Renal pelvis (tissue), 1 donor: ENCODE measurements at regions not wholly inside any gene's neighbourhood (a gene's known extent, or its start where the extent isn't known, plus 50 kb on each side); places are given as distances from the start of the nearest gene placed in this dataset.
A peak's percentile ranks its signal among the peaks of the same experiment; 100 is the strongest.
"Not testable (repeated sequence)": the region's sequence is repeated elsewhere in the genome, so short reads cannot be mapped to it uniquely, and the experiment has no call there.

Experiments used
- DNase-seq: peaks from one replicate; pipeline ENCODE4 v3.0.0-alpha.2; 2013

DNA sequence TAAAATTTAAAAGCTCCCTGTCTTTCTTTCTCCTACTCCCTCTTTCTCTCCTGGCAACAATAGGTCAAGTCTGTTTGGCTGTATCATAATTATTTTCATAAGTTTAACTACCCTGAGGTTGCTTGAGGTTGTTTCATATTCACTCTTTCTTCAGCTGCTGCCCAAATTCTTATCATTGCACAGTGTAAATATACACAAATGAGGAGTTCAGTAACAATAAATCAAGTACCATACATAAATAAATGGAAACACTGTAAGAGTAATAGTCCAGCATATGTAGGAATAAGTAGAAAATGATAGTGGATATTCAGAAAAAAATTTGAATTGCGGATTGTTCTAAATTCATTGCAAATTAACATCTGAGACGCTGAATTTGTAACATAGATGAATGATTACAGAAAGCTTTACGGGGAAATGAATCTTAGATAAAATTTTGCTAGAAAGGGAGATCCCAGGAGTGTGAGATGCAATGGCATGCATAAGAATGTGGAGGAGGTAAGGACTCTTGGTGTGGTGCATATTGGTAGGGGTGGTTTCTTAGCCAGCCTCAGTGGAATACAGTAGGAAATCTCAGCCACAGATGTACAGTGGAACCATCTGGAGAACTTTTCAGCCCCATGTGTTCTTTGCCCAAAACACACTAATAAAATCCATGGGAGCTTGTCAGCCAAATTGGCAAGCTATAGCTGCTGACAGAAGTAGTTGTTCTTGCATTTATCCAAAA is 480.7 kb downstream of the HTR1B start:
- no peak for DNase-seq

DNA sequence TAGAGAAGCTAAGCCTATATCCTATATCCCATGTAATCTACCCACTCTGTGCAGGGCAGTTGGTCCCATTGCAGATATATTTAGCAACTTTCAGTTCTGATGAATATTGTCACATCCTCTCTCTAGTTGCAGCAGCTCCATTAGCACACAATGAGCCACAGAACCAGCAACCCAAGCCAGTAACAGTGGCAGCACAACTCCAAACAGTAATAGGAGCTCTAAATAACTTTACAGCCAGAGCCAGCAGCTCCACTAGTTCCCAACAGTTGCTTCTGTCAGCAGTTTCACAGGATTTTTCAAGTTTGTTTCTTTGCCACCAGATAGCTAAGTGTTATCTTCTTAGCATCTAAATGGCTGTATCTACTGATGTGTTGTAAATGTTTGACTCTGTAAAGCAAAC is 490.8 kb downstream of the HTR1B start:
- no peak for DNase-seq

DNA sequence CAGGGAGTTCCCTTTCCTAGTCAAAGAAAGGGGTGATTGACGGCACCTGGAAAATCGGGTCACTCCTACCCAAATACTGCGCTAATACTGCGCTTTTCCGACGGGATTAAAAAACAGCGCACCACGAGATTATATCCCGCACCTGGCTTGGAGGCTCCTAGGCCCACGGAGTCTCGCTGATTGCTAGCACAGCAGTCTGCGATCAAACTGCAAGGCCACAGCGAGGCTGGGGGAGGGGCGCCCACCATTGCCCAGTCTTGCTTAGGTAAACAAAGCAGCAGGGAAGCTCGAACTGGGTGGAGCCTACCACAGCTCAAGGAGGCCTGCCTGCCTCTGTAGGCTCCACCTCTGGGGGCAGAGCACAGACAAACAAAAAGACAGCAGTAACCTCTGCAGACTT is 504.1 kb downstream of the HTR1B start:
- not testable (repeated sequence) for DNase-seq

DNA sequence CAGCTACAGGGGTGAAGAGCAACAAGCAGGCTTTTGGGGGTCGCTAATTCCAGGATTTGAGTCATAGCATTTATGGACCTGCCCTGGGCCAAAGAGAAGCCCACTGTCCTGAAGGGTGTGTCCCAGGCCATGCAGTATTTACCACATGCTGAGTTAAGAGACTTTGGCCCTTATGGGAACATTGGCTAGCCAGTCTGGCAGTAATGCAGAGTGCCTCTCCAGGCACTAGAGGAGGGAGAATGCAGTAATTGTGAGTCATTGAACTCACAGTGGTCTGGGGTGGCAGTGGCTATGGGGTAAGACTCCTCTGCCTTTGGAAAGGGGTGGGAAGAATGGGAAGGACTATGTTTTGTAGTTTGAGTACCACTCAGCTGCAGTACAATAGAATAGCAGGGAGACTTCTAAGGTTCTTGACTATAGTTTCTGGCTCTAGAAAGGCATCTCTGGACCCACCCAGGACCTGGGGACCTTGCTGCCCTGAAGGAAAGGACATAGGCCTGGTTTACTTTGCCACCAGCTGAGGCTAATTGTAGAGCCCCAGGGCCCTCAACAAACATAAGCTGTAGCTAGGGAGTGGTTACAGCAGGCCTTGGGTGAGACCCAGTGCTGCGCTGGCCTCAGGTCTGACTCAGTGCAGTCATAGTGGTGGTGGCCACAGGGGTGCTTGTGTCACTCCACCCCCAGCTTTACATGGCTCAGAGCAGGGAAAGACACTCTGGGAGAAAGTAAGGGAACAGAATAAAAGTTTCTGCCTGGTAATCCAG is 520.9 kb downstream of the HTR1B start:
- DNase-seq = no peak

DNA sequence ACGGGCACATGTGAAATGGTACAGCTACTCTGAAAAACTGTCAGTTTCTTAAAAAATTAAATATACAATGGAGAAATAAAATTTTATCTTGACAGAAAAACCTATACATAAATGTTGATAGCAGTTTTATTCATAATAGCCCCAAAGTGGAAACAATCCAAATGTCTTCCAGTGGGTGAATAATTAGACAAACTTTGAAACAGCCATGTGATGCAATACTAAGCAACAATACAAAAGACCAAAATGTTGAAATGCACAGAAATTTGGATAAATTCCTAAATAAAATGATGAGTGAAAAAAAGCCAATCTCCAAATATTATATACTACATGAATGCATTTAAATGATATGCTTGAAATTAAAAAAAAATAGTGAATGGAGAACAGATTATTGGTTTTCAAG is 523.1 kb downstream of the HTR1B start:
- DNase-seq = no peak

DNA sequence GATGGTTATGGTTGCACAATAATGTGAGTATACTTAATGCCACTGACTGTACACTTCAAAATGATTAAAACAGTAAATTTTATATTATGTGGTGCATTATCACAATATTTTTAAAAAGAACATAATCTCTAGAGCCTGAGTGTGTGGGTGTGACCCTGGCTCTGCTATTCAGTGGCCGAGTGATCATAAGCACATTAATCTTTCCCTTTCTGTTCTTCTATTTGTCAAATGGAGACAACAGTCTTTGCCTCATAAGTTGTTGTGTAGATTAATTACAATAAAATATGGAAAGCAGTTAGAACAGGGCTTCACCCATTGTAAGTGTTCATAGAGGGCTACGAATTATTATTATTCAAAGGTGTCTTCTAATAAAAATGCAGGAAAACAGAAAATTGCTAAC is 548.6 kb downstream of the HTR1B start:
- no peak for DNase-seq

DNA sequence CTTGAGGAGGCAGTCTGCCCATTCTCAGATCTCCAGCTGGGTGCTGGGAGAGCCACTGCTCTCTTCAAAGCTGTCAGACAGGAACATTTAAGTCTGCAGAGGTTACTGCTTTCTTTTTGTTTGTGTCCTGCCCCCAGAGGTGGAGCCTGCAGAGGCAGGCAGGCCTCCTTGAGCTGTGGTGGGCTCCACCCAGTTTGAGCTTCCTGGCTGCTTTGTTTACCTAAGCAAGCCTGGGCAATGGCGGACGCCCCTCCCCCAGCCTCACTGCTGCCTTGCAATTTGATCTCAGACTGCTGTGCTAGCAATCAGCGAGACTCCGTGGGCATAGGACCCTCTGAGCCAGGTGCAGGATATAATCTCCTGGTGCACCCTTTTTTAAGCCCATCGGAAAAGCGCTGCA is 557.8 kb downstream of the HTR1B start:
- DNase-seq = not testable (repeated sequence)

DNA sequence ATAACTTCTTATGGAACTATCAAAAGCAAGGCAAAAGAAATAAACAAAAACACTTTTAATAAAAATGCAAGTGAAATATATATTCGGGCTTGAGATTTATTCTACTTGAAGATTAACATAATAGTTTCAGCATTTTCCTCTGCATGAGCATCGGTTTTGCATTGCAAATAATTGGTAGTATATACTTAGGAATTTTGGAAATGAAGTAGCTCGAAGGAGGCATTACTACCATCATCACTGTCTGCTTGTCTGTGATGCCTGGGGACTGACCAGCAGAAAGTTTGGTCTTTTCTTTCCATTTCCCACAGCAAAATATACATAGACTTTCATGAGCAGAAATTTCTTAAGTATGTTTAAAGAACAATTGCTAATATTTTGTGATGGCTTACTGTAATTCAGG is 570.7 kb downstream of the HTR1B start:
- no peak for DNase-seq

DNA sequence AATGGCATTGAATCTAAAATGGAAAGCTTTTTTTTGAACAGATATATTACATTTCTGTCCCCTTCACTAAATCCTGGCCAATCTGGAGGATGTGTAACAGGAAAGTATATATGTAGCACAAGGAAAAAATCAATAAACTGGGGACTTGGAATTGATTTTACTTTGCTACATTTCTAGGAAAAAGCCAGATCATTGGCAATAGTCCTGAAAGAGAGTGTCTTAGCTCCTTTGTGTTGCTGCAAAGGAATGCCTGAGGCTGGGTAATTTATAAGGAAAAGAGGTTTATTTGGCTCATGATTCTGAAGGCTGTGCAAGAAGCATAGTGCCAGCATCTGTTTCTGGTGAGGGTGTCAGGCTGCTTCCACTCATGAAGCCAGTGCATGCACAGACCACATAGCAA is 574.9 kb downstream of the HTR1B start:
- DNase-seq = no peak

DNA sequence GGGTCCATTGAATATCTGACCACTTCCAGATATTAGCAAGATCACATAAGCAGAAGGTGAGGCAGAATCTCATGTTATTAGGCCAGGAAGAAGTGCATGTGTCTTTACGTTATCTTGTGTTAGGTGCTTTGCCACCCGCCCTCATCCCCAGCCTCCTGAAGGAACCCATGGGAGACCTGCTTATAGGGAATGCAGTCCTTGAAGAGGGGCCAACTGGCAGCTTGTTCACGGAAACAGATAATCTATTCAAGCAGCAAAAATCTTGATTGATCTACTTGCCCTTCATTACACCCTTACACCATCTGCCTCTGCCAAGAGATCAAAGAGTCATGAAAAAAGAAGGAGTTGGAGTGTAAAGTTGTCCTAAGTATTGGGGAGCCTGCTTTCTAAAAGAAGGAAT is 576.4 kb downstream of the HTR1B start:
- no peak for DNase-seq

DNA sequence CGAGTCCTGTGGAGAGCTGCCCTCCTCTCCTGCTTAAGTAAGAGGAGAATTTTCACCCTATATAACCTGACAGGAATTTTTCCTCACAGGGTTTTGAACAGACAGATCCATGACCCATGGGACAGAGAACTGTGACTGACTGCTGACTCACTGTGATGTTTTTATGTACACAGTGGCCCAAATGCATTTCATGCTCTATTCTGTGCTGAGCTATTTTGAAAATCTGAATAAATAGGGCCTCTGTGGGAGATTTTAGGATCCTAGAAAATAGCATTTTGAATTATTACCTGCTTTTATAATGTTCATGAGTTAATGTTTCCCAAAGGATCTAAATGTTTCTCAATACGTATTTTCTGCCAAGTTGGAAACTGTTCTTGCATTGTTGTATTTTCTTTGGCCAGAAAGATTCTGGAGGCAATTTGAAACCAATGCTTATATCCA is 577.4 kb downstream of the HTR1B start:
- peak; percentile 11 for DNase-seq

DNA sequence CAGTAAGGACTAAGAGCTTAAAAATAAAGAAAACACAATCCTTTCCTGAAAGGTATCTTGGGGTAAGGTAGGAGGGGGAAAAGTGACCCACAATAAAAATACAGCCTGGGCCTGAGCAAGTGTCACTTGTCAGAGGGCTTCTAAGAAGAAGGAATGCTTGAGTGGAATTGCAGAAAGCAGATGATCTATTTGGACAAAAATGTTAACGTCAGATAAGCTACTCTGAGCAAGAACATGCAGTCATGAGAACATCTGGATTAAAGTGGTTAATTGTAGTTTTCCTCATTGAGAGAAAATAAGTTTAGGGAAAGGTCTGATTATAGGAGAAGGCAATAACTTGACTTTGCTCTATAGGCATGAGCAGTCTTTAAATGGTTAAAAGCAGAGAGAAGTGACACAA is 581.9 kb downstream of the HTR1B start:
- no peak for DNase-seq

DNA sequence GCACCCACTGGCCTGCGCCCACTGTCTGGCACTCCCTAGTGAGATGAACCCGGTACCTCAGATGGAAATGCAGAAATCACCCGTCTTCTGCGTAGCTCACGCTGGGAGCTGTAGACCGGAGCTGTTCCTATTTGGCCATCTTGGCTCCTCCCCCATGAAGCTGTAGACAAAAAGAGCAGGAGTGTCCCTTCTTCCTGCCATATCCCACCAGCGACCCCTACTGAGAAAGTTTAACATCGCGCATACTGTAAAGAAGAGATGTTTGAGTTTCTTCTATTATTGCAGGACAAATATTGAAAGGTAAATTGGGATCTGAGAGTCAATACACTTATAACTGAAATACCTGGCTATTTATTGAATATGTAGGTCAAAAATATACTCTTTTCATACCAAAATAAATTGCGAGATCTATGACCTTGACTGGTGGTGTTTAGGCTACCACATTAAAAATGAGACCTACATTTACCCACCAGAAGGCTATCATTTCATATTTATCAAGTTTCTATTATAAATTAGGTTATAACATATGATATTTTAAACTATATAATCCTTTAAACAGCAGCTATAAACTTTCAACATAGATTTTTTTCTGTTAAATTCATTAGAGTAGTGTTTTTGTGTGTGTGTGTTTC is 586.3 kb downstream of the HTR1B start:
- peak; percentile 8 for DNase-seq

DNA sequence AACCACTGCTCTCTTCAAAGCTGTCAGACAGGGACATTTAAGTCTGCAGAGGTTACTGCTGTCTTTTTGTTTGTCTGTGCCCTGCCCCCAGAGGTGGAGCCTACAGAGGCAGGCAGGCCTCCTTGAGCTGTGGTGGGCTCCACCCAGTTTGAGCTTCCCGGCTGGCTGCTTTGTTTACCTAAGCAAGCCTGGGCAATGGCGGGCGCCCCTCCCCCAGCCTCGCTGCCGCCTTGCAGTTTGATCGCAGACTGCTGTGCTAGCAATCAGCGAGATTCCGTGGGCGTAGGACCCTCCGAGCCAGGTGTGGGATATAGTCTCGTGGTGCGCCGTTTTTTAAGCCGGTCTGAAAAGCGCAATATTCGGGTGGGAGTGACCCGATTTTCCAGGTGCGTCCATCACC is 586.9 kb downstream of the HTR1B start:
- not testable (repeated sequence) for DNase-seq

DNA sequence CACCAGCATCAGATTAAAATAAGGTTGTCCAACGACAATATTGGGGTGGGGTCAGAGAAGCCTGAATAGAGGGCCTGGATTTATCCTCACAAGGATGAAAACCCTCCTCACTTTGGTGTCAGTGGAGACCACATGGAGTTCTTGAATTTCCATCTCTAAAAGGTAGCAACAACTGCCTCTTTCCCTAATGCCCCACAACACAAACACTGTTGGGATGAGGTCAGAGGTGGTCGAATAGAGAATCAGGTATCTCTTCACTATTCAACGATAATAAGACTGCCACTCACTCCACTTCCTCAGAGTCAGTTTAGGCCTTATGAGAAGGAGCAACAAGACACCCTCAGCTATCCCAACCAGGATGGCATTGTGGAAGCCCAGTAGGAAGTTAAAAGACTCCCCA is 596.1 kb downstream of the HTR1B start:
- no peak for DNase-seq

DNA sequence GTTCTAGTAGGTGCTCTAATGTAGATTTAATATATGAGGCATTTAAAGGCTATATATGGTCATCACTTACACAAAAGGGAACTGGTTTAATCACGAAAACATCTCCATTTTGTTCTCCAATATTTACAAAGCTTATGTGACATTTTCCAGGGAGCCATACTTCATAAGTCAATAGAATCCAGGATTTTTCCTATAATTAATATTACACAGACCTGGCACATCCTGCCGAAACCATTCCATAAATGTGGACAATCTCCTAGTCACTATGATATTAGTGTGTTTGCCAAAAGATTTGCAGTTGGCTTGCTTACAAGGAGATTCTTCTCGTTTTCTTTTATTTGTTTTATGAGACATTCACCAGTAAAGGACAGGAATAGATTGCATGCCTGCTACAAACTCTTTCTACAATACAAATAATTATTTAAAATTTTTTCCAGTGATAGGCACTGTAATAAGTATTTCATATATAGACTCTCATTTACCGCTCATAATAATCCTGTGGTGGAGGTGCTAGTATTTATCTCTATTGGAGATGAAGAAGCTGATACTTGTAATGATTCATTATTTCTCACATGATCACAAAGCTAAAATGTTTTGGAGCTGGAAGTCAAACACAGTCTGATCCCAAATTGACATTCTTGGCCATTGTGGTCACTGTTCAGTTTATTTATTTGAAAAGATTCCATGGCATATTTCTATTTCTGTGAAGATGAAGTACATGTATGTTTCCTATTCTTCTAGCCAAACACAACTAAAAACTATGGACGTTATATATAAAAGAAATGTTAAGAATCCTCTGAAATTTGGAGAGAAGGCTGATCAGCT is 597.0 kb downstream of the HTR1B start:
- no peak for DNase-seq

DNA sequence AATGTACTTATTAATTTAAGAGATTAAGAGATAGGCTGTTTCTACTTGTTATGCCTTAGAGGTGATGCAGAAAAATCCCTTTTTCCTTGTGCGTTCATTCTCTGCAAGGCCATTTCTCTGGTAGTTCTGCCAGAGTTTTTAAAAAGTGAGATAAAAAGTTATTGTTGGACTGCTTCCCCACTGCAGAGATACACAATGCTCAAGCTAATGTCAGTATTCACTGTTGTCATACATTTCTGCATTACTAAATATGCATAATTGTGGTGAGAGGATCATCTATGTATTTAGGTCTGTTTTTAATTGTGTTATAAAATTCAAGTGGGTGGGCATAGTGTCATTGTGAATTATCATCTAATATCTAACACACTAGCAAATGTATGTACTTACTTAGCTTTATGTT is 600.4 kb downstream of the HTR1B start:
- no peak for DNase-seq

DNA sequence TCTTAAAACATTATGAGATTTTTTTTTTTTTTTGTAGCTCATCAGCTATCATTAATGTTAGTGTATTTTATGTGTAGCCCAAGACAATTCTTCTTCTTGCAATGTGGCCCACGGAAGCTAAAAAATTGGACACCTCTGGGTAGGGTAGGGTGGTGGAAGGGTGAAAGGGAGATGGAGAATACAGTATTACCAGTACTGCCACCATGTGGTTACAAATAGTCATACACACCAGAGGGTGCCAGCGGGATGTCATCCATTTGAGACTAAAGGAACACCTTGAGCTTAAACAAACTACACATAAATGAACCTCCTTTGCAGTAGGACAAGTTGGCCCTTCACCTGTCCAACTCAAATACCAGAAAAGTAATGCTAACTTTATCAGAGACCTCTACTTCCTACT is 601.9 kb downstream of the HTR1B start:
- no peak for DNase-seq

DNA sequence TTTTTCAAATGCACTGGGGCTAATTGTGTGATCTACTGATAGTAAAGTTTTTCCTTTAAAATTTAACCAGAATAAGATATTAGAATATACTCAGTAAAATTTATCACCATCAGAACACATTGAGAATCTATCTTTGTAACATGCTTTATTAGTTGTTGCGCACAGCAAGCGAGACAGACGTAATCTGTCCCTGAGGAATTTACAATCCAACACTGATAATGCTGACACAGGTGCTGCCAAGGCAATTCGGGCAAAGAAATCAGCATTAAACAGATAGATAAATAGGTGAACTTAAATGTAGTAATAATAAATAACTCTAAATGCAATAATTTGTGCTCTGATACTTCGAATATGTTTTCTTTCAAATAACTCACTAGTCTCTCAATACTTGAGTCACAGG is 607.2 kb downstream of the HTR1B start:
- no peak for DNase-seq

DNA sequence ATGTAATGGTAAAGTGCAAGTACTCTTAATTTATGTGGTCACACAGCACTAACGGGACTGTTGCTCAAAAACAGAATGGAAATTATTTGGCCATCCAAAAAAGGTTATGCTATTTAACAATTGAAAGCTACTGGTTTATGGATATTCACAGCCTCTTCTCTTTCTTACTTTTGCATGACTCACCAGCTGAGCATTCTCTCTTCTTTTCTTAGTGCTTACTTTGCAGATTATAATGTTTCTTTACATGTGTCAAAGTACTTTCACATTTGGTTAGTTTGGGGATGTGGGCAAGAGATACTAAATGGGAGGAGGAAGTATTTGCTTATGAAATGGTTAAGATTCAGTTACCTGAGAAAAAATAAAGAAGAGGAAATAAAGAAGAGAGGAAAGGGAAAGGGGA is 610.5 kb downstream of the HTR1B start:
- no peak for DNase-seq

DNA sequence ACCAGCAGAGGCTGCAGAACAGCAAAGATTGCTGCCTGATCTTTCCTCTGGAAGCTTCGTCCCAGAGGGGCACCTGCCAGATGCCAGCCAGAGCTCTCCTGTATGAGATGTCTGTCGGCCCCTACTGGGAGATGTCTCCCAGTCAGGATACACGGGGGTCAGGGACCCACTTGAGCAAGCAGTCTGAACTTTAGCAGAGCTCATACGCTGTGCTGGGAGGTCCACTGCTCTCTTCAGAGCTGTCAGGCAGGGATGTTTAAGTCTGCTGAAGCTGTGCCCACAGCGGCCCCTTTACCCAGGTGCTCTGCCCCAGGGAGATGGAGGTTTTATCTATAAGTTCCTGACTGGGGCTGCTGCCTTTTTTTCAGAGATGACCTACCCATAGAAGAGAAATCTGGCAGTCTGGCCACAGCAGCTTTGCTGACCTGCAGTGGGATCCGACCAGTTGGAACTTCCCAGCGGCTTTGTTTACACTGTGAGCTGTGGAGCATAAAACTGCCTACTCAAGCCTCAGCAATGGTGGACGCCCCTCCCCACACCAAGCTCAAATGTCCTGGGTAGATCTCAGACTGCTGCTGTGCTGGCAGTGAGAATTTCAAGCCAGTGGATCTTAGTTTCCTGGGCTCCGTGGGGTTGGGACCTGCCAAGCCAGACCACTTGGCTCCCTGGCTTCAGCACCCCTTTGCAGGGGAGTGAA is 613.9 kb downstream of the HTR1B start:
- peak; percentile 15 for DNase-seq
